ENCODE measurements at regions not wholly inside any gene's neighbourhood (a gene's known extent, or its start where the extent isn't known, plus 50 kb on each side); places are given as distances from the start of the nearest gene placed in this dataset.
"Not testable (repeated sequence)": the region's sequence is repeated elsewhere in the genome, so short reads cannot be mapped to it uniquely, and the experiment has no call there.

DNA sequence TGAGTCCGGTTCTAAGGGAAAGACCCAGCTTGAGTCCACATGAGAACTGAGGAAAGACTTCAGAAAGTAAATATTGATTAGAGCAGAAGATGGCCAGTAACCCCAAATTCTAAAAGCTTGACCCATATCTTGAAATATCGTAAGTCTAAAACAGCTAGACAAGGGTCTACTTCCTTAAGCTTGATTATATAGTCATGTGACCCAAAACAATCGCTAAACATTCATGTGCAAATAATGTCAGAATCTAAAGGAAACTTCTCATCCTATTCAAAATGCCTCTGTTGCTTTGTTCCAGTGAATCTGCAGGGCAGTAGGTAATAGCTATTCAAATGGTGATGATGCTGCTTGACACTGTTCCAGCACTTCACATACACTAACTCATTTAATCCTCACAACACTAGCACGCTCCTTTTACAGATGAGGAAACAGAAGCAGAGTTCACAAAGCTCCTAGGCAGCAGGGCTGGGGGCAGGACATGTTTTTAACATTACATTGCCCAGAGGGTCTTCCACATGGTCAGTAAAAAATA is 52.6 kb downstream of the TCF20 start:
- DNase-seq (ENCODE audit: low spot score) = no peak

DNA sequence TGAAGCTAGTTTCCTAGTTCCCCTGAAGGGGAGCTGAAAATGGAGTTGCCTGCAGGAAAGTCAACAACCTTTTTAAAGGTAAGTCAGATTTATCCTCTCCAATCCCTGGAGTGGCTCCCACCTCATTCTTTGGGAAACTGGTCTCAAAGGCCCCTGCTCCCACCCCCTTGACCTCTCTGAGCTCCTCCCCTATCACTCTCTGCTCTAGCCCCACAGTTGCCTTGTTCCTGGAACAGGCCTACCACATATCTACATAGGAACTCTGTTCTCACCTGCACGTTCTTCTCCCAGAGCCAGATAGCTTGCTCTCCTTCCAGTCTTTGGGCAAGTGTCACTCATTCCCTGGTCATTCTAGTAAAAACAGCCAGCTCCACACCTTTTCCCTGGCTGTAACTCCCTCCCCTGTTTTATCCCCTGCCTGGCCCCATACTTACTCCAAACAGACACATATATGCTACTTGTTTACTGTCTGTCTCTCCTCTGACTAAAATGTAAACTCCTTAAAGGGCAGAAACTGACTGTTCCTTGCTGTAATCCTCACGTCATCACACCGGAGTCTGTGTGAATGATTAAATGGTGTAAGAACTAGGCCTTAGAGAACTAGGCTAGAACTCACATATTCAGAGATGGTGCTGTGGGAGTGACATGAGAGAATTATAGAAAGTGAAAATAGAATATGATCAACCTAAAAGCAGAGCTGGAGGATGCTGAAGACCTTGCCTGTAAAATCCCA is 53.3 kb downstream of the TCF20 start:
- no peak for DNase-seq (ENCODE audit: low spot score)

DNA sequence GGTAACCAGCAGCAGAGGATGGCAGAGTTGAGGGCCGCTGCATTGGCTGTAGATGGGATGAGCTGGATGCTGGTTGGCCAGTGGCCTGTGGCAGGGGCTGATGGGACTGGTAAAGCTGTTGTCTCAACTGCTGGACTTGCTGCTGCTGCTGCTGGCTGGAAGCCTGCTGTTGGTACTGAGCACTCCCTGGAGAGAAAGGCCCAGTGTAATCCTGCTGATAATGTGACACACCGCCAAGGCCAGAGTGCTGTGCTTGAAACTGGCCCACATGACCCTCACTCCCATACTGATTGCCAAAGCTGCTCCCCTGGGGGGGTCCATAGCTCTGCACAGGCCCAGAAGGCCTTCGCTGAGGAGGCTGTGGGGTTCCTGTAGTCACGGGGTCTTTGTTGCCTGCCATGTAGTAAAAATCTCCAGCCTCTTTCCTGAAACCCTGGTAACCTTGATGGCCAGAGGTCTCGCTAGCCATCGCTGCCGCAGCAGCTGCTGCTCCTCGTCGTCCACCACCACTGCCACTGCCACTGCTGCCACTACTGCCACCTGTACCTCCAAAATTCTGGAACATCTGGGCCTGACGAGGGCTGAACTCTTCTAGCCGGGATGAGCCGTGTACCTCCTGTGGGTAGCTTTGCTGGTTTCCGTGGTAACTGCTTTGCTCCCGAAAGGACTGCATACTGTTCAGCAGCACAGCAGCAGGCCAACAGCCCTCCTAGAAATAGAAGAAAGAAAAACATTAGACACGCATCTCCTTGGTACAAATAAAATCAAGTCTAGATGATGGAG is 55.6 kb downstream of the TCF20 start:
- peak; percentile 92 for DNase-seq (ENCODE audit: low spot score)

DNA sequence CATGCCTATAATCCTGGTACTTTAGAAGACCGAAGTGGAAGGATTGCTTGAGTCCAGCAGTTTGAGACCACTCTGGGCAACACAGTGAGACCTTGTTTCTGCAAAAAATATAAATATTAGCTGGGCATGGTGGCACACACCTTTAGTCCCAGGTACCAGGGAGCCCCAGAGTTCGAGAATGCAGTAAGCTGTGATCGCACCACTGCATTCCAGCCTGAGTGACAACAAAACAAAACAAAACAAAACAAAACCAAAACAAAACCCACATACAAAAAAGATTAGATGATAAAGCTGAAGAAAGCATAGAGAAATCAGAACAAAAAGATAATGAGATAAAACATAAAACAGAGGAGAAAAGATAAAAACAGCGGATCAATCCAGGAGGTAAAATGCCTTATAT is 62.1 kb downstream of the TCF20 start:
- no peak for DNase-seq (ENCODE audit: low spot score)

DNA sequence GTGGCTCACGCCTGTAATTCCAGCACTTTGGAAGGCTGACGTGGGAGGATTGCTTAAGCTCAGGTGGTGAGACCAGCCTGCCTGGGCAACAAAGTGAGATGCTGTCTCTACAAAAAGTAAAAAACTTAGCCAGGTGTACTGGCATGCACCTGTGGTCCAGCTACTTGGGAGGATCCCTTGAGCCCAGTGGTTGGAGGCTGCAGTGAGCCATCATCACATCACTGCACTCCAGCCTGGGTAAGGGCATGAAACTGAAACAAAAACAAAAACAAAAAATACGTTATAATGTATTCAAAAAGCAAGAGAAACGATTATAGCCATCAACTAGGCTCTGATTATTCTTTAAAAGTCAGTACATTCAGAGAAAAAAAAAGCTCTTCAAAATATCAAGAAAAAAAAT is 62.5 kb downstream of the TCF20 start:
- DNase-seq (ENCODE audit: low spot score) = no peak

DNA sequence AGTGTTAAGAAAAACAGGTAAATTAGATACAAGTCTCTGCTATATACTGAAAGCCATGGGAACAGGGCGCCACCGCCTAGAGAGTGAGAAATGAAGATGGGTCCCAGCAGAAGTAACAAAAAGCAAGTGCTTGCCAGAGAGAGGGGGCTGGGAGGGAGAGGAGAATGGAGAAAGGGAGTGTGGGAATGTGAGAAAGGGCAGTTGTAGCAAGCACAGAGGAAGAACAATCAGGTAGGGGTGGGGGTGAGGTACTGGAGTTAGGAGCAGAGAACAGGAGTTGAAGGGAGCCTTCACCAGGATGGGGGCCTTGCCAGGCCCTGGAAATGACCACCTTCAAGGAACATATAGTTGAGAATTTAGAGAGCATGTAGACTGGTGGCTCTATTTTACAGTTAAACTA is 66.8 kb downstream of the TCF20 start:
- DNase-seq (ENCODE audit: low spot score) = no peak

DNA sequence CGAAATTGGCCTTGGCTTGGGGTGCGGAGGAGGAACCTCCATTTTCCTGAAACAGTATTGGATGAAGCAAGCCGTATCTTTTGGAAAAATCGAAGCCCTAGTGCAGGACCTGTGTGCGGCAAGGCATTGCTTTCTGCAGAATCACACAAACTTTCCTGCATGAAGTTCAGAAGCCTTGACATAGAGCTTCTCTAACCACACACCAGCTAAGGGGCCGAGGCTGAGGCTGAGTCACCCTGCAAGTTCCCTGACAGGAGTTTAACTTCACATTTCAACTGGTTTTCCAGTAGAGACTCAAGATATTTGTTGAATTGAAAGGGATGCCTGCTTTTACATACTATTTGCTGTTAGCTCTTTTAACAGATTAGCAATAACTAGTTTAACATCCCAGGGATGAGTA is 67.8 kb downstream of the TCF20 start:
- DNase-seq (ENCODE audit: low spot score) = no peak

DNA sequence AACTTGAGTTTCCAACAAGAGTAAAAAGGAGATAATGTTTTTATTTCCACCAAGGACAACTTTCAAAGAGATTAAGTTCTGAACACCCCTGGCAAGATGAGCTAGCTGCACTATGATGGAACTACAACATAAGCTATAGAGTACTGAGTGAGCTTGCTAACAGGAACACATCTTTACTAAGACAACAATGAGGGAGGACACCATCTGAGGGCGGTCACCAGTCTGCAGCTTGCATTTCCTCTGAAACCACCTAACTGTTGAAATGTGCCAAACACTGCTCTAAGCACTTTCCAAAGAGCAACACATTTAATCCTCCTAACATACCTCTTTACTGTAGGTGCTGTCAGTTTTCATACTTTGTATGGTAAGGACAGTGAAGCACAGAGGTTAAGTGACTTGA is 68.4 kb downstream of the TCF20 start:
- DNase-seq (ENCODE audit: low spot score) = no peak

DNA sequence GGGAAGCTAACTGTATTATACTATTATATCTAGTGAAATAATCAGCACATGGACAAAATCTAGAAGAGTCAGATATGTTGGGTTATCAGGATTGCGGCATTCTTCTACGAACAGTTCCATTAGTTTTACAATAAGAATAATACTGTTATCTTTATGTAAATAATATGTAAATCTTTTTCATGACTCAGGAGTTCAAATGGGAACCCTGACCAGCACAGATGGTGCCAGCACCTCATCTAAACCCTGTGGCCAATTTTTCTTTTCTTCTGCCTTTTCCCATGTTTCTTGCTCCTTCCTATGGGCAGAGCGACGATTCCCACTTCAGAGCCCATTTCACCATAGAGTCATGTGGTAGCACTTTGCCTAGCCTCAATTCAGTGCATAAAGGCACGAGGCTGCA is 68.4 kb upstream of the CYP2D6 start:
- no peak for DNase-seq (ENCODE audit: low spot score)

DNA sequence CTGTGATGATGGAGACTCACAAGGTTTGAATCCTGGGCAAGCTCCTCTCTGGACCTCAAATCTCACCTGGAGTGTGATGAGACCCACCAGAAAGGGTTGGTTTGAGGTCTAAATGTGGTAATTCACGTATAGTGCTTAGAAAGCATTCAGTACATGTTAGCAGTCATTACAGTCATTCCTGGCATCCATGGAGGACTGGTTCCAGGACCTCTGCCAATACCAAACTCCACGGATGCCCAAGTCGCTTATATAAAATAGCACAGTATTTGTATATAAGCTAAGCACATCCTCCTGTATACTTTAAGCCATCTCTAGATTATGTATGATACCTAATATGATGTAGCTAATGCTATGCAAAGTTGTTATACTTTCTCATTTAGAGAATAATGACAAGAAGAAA is 67.6 kb upstream of the CYP2D6 start:
- DNase-seq (ENCODE audit: low spot score) = no peak

DNA sequence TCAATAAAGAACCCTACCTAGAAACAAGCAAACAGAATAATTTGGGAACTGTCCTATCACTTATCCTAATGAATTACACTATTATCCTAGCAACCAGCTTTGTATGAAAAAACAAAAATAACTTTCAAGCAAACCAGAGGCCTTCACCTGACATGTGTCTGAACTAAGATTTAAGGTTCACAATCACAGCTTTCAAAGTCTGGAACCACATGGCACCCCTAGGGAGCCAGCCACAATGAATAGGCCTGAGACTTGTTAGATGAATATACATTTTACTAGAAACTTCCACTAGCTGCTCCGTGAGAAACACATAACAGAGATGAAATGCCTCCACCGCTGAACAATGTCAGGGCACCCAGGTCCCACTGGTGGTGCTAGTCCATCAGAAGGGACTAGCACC is 65.8 kb upstream of the CYP2D6 start:
- DNase-seq (ENCODE audit: low spot score) = no peak

DNA sequence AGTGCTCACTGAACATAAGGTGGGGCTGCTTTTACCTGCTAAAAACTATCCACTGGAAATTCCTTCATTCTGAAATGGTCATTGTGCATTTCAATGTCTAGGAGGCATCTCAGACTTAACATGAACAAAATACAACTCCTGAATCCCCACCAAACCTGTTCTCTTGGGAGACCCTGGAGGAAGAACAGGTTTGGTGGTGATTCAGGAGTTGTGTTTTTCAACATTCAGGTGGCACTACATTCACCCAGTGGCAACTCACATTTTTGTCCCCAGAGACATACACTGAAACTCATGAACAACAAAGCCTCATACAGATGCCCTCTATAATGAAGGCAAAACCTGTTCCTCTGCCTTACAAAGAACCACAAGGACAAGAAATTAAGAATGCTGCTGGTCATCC is 64.3 kb upstream of the CYP2D6 start:
- no peak for DNase-seq (ENCODE audit: low spot score)

DNA sequence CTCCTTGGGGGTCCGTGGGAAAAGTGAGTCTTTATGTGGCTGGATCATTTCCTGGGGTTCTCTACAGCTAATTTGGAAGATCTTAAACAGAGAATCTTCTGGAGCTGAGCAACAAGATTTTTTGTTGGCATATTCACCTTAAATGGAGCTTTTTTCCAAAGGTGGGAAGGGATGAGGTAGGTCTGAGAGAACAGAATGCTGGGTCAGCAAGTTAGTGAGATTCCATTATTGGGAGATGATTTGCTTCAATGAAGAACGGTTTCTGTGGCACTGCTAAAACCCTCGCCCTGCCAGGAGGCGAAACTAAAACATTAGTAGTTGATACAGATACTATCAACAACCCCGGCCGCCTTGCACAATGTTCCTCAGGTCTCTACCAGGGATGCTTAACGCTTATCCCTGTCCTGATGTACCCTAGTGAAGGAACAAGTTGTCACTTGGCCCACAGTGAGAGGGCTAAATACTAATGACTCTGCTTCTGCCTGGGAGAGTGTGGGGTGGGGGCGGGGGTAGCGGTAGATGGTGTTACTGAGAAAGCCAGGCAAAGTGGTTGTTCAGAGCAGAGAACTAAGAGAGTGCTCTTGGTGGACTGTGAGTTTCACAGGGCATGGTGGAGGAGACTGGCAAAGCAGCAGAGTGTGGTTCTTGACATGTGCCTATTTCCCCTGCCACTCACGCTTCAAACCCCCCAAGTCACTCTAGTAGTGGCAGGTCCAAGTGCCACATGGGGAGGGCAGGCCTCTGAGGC is 63.7 kb upstream of the CYP2D6 start:
- no peak for DNase-seq (ENCODE audit: low spot score)

DNA sequence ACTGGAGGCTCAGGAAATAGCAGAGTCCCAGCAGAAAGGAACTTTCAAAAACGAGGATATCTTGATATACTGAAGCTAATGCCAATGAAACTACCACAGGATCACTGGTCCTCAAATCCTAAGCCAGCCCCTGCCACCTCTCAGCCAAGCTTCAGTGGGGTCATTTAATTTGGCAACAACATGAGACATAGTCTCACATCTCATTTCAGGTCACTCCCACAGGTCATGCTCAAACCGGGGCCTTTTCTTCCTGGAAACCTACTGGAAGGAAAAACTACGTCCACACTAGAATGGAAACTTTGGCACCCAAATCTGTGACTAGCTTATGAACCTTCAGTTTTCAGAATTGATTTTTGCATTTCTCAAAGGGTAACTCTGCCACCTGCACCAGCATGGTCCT is 61.9 kb upstream of the CYP2D6 start:
- DNase-seq (ENCODE audit: low spot score) = no peak

DNA sequence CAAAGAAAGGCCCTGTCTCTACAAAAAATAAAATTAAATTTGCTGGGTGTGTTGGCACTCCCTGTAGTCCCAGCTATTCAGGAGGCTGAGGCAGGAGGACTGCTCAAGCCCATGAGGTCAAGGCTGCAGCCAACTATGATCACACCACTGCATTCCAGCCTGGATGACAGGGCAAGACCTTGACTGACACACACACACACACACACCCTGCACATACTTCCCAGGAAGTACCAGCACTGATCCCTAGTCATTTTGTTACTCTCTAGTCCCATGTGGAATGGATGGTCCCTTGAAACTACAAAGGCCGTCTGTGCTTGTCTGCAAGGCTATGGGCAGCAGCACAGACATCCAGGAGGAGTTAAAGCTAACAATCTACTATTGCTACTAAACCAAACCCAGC is 59.7 kb upstream of the CYP2D6 start:
- DNase-seq (ENCODE audit: low spot score) = no peak

DNA sequence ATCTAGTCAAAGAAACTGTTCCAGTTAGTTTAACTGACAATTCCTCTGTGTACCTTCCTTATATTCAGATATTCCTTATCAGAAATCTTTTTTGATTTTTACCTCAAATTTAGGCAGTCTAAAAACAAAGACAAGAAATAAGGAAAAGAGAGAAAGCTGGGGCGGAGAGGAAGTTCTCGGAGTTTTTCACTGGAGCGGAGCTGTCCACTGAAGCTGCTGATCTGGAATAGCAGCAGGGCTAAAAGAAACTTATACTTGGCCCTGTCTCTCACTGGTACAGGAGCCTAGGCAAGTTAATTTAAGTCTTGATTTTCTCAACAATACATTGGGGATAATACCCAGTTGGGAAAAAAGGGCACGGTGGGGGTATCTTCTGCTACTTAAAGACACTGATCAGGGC is 59.2 kb upstream of the CYP2D6 start:
- no peak for DNase-seq (ENCODE audit: low spot score)

DNA sequence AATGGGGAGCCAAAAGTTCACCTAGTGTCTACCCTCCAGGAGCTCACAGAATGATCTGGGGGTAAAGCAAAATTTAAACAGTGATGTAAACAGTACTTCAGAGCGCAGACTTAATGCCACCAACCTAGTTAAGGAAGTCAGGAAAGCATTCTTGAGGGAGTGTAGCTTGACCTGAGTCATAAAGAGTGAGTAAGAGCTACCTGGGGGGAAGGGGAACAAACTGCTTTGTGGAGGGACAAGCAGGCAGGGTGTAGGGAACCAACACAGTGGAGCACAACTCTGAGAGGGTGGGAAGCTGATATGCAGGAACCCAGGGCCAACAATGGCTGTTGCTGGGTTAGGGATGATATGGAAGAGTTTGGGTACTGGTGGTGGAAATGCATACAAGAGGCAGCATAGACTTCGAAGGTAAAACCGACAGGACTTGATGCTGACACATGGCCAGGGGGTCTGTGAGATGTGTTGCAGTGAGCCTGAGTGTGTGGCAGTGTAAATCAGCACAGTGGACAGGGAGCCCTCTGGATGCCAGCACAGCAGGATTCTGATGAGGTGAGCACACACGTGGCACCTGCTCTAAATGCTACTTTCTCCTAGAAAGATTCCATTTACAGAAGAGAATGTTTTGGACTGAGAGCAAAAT is 58.3 kb upstream of the CYP2D6 start:
- DNase-seq (ENCODE audit: low spot score) = no peak

DNA sequence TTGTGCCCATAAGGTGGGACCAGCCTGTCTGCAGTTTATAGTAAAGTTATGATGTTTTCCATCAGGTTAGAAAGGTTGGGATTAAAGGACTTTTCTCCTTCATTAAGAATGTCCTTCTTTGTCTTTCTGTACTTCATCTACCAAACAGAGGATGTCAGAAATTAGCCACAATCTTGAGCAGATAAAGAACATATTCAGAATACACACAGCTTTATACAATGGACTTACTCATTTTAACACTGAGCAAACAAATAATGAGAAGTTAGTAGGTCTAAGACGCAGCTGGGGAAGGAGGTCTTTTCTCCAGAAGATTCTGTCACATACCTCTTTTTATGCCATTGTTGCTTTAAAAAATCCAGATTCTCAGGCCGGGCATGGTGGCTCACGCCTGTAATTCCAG is 57.0 kb upstream of the CYP2D6 start:
- DNase-seq (ENCODE audit: low spot score) = no peak

DNA sequence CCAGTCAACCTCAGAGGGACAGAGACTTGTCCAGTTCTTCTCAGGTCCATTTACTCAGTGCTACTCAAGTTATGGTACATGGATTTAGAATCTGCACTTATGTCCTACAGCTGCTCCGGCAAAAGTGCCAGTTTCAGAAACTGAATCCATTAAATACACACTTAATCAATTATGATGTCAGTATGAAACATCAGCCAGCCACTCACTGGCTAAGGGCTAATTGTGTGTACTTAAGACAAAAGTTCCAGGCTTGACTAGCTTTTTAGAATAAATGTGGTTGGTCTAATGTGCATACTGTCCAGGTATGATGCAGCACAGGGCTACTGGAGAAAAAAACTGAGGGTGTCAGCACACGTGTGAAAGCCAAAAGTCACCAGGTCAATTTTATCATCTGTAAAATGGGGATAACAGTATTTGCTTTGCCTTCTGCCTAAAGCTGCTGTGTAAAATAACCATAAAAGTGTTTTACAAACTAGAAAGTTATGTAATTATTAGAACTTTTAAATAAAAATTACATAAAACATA is 55.4 kb upstream of the CYP2D6 start:
- DNase-seq (ENCODE audit: low spot score) = no peak

DNA sequence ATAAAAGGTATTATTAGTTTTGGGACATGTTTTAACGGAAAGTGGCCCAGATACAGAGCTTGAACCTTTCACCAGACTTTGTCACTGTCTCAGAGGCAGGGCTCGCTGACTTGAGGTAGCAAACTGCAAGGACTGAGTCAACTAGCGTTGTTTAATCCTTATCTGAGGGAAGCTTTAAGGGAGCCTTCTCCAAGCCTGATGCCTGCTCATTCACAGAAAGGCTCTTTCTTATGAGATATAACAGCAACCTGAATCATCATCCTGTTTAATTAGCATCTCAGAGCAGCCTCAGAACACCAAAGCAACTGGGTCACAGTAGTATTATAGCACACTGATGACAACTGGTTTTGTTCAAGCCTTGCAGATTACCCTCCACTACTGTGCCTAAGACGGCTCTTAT is 54.2 kb upstream of the CYP2D6 start:
- no peak for DNase-seq (ENCODE audit: low spot score)

DNA sequence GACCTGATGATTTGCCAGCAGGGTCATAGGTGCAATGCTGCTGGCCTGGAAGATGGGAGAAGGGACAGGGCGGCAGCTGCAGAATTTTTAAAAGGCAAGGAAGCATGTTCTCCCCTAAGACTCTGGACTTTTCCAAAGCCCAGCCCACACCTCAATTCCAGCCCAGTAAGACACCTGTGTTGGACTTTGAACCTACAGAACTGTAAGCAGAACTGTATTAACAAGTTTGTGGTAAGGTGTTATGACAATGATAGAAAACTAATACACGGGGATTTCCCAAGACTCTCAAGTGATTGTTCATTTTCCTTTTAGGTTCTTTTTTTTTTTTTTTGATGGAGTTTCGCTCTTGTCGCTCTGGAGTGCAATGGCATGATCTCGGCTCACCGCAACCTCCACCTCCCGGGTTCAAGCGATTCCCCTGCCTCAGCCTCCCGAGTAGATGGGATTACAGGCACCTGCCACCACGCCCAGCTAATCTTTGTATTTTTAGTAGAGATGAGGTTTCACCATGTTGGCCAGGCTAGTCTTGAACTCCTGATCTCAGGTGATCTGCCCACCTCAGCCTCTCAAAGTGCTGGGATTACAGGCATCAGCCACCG is 53.0 kb upstream of the CYP2D6 start:
- not testable (repeated sequence) for DNase-seq (ENCODE audit: low spot score)

Measured in putamen (tissue), 1 donor.